CD1c-positive myeloid dendritic cell (primary cell): ENCODE measurements at regions not wholly inside any gene's neighbourhood (a gene's known extent, or its start where the extent isn't known, plus 50 kb on each side); places are given as distances from the start of the nearest gene placed in this dataset.

Experiments used
- DNase-seq: peaks from one replicate; pipeline ENCODE4 v3.0.0-alpha.2; 2016; ENCODE audit errors: extremely low spot score

GRCh38 chr1:193819376-193819775 is 633.0 kb upstream of the B3GALT2 start:
- no peak for DNase-seq

DNA sequence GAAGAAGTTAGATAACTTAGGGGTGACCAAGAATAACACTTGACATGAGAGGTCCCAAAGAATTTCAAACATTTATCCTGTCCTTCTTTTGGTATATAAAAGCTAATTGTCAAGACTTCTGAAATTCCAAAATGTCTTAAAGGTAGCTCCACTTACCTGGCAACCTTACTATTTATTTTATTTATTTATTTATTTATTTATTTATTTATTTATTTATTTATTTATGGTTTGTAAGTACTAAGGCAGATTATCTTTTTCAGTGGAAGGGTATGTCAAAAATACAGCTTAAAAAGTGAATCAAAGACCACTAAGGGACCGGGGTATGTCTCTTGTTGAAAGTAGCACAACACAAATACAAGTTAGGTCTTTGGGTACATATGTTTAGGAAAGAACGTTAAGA is 620.8 kb upstream of the B3GALT2 start:
- no peak for DNase-seq

DNA sequence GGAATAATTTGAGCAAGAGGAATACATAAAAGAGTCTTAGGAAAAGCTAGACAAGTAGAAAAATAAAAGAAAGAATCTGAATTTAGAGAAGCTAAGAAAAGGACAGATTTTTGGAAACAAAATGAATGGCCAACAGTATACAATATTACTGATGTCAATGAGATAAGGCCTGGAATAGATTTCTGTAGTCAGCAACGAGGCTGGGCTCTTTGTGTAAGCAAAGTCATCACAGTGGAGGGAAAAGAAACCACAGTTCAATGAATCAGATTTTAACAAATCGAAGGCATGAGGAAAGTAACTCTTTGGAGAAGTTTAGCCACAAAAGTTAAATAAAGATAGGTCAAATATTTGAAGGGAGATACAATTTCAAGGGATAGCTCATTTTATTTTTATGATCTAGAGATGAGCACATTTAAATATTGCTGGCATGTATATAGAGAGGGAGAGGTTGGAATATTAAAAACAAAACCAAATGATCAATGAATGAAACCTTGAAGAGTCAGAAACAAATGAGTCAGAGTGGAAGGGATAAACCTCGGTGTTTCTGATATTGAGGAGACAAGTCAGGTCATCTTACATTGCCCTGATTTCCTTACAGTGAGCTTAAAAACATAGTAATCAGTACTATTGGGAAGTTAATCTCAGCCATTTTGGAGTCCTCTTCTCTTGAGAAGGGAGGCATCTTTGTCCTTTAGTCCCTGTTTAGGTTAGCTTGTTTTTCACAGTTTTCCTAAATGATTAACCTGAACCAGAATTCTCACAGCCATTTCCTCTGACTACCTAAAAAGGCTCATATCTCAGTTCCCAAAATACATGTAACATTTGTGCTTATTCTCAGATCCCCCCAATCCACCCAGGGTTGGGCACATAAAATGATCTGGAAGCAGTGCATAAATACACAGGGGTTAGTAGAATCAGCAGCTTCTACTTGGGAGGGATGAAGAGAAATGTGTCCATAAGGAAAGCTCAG is 620.0 kb upstream of the B3GALT2 start:
- DNase-seq: no peak

- no peak for DNase-seq
These were observed 613.7 kb upstream of the B3GALT2 start for GRCh38 chr1:193799948-193800690.

- DNase-seq: no peak
These were observed 613.0 kb upstream of the B3GALT2 start for GRCh38 chr1:193799371-193799770.

- DNase-seq: no peak
These were observed 607.8 kb upstream of the B3GALT2 start for GRCh38 chr1:193794239-193794638.

GRCh38 chr1:193791746-193792145 is 605.3 kb upstream of the B3GALT2 start:
- DNase-seq: no peak

DNA sequence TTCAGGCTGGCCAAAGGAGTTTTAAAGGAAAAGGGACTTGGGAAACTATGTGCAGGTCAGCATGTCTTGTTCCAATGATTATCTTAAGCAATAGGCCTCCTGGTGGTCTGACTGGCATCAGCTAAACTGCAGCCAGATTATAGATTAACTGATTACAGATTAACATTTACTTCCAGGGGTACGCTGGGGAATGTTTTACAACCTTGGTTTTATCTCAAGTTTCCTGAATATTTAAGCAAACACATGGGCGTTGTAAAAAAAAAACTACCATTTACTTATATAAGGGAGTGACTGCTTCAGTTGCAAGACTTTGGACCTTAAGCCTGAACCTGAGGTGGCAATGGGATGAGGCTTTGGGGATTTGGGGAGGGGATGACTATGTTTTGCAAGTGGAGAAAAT is 600.6 kb upstream of the B3GALT2 start:
- DNase-seq: no peak

DNA sequence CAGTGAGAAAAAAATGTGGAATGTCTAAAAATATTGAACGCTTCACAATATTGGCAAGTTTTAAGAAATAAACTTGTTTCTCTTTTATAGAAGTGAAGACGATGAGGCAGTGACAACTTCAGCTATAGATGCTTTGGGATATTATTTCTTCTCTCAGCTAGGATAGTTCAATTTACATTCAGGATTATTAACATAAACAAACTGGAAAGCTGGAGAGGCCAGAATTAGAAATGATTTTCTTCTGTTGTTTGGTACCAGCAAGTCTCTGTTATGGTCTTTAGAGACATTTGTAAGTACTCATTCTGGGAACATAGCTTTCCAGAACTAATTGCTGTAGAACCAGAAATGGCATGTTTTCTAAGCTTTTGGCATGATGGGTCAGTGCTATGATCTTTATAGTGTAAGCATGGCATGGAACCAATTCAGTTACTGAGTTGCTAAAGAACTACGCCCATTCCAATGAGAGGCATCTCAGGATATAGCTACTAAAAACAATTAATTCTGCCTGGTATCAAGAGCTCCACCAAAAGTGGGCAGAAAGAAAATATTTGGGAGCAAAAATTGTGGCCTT is 599.5 kb upstream of the B3GALT2 start:
- DNase-seq: no peak

DNA sequence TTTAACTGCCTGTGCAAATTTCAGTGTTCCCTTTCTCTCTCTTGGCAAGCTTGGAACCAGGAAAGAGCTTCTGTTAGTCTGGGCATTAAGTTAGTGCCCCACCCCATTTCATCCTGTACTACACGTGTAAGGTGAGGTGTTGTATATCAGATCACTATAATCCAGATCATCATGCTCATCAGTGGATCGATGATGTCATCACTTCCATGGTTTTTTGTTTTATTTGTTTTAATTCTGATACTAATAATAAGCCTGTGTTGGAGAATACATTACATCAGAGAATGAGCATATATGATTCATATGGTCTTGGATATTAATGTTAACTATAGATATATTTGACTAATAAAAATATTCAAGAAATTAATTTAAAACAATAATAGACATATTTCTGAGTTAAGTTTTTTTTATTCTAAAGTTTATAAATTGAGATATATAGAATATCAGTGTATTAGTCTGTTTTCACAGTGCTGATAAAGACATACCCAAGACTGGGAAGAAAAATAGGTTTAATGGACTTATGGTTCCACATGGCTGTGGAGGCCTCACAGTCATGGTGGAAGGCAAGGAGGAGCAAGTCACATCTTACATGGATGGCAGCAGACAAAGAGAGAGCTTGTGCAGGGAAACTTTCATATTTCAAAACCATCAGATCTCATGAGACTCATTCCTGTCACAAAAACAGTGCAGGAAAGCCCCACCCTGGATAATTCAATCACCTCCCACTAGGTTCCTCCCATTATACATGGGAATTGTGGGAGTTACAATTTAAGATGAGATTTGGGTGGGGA is 588.3 kb upstream of the B3GALT2 start:
- no peak for DNase-seq

- DNase-seq: no peak
These were observed 585.2 kb upstream of the B3GALT2 start for GRCh38 chr1:193771596-193771995.

DNA sequence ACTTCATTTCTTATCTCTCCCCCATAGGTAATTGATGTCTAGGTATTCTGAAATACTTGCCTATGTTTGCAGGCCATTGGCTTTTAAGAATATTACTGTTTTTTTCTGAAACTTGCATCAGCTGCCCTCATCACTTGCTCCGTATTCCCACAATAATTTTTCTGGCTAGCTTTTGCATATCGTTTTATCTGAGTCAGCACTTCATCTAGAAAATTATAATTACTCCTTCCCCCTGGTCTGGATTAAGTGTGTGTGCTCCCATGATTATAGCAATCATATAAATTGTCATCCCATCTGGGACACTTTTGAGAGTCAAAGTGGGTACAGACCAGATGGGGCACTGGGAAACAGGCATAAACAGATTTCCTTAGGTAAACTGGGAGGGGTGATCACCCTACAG is 583.2 kb upstream of the B3GALT2 start:
- DNase-seq: no peak

GRCh38 chr1:193767886-193768285 is 581.5 kb upstream of the B3GALT2 start:
- DNase-seq: no peak

DNA sequence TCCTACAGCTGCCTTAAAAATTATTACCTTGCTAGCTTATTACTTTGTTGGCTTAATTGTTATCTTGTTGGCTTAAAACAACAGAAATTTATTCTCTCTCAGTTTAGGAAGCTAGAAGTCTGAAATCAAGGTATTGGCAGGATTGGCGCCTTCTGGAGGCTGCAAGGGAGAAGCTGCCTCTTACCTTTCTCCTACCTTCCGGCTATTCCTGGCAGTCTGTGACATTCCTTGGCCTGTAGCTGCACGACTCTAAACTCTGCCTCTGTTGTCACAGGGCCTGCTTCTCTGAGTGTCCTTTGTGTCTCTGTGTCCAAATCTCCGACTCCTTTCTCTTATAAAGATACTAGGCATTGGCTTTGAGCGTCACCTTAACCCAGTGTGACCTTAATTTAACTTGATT is 579.9 kb upstream of the B3GALT2 start:
- DNase-seq: no peak

DNA sequence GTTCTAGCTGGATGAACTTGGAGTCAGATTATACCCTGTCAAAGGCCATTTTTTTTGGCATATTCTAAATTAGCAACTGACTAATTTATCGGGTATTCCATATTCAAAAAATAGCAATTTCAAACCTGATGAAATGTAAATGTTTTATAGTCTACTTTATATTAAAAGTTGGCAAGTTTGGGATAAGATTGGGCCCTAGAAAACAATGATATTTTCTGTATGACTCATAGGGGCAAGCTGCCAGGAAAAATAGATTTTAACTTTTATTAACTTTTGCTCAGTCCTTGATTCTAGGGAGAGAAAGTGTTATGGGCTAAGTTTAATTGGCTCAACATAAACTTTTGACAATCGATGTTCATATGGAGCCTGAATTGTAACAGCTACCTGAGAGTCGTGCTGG is 576.9 kb upstream of the B3GALT2 start:
- DNase-seq: no peak

GRCh38 chr1:193762236-193762635 is 575.8 kb upstream of the B3GALT2 start:
- DNase-seq: no peak

DNA sequence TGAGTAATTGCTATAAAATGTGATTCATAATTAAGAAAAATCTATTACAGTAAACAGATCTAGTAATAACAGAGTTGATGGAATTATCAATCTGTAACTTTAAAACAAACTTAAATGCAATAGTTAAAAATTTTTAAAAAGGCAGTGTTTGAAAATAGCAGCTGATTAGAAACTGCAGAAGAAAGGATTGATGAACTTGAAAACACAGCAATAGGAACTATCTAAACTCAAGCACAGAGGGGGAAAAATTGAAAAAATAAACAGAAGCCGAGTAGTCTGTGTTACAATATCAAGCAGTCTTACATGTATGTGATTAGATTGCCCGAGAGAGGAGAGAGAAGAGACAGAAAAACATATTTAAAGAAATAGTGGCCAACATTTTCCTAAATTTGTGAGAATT is 569.0 kb upstream of the B3GALT2 start:
- no peak for DNase-seq

DNA sequence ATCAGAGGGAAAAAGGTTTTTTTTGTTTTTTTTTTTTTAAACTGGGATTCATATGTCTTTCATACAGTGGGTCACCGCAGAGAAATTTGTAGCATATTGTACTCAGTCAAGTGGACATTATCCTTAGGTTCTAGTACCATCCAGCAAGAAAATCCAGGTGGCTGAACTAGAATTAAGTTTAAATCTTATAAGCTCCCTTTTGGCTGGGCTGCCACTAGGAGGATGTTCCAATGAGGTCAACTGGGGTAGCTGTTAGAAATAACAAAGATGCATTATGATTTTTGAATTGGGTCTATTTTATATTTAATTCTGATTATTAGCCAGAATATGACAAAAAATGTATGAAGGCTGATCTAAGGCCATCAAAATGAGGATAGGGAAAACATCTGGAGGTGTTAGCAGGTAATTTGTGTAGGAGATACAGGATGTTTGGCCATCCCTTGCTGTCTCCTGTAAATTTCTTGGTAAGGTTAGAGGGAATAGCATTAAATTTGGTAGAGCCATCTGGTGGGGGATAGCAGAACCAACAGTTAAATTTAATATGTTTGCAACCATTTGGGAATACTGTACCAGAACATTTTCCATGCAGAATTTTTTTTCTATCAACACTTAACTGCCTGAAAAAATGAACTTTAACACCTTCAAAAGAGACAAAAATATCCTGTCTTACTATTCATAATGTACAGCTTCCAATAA is 568.5 kb upstream of the B3GALT2 start:
- DNase-seq: no peak

DNA sequence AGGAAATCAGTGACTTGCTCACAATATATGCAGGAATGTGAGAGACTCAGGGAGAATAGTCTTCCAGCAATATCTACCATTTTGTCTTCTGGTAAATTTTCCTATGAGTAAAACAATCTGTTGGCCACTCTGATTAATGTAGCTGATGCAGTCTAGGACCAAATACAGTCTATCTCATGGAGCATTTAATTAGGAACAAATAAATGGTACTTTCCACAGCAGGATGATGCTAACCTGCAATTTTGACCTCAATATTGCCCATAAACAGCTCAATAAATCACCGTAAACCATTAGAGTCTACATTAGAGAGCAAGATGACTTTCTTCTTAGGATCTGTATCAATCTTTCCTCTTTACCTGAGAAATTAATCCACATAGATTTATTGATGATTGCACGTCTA is 567.7 kb upstream of the B3GALT2 start:
- DNase-seq: no peak

DNA sequence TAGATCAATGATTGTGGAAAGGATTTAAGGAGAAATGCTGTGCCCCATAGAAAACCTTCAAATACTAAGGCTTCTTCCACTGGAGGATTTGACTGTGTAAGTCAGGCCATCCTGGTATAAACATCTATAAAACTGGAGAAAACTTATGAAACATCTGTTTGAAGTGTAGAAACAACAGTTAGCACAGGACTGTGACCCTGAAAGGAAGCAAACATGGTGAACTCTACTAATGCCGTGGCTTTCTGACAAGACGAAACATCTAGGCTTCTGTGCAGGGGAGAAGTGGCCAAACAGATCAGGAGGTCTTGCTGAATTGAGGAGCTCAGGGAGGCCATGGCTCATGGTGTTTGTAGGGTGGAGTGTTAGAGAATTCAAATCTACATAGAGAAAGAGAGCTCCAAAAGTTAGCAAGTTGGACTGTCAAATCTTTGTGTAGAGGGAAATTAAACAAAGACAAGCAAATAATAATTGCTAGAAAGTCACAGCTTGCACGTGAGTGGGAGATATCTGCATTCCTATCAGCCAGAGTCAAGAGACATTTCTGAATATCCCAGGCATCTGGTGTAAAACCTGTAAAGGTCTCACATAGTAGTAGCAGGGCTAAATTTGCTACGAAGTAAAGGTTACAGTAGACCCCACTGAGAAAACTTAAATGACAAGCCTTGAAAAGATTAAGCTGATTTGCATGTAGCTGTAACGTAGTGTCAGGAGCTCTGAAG is 566.8 kb upstream of the B3GALT2 start:
- no peak for DNase-seq

DNA sequence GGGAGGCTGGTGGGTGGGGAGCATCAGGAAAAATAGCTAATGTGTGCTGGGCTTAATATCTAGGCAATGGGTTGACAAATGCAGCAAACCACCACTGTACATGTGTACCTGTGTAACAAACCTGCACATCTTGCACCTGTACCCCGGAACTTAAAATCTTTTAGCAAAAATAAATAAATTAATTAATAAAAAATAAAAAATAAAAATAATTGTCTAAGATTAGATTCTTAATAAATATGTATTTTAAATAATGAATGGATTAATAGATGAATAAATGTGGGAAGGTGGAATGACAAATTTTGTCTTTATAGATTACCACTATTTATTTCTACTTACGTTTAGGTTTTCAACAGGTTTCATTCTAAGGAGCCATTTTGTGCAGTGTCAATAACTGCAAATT is 563.5 kb upstream of the B3GALT2 start:
- no peak for DNase-seq
